BE2C (cell line): ENCODE measurements at regions not wholly inside any gene's neighbourhood (a gene's known extent, or its start where the extent isn't known, plus 50 kb on each side); places are given as distances from the start of the nearest gene placed in this dataset.
"Not testable (repeated sequence)": the region's sequence is repeated elsewhere in the genome, so short reads cannot be mapped to it uniquely, and the experiment has no call there.

Experiments used
- DNase-seq: peaks from one replicate; pipeline ENCODE4 v3.0.0-alpha.2; 2020
- H3K27me3 ChIP-seq: fragments of 250-450 bp; sonication (Bioruptor Pico); 2 replicates; pipeline ENCODE4 v1.5.1; 2020; ENCODE audit warnings: mild to moderate bottlenecking
- H3K36me3 ChIP-seq: fragments of 250-450 bp; sonication (Bioruptor Pico); 2 replicates; pipeline ENCODE4 v1.5.1; 2020; ENCODE audit warnings: mild to moderate bottlenecking
- H3K4me1 ChIP-seq: fragments of 250-450 bp; sonication (Bioruptor Pico); 2 replicates; pipeline ENCODE4 v1.5.1; 2020
- H3K4me3 ChIP-seq: 2 replicates; pipeline ENCODE4 v1.5.1; 2011; ENCODE audit warnings: low read depth, low read length
- H3K9me3 ChIP-seq: fragments of 250-450 bp; sonication (Bioruptor Pico); 2 replicates; pipeline ENCODE4 v1.5.1; 2020
- TF ChIP-seq, protein P1 (sequence below): IDR thresholded peaks from 2 replicates; pipeline ENCODE4 v1.5.1; 2012; ENCODE audit warnings: mild to moderate bottlenecking, low read depth, low read length

DNA sequence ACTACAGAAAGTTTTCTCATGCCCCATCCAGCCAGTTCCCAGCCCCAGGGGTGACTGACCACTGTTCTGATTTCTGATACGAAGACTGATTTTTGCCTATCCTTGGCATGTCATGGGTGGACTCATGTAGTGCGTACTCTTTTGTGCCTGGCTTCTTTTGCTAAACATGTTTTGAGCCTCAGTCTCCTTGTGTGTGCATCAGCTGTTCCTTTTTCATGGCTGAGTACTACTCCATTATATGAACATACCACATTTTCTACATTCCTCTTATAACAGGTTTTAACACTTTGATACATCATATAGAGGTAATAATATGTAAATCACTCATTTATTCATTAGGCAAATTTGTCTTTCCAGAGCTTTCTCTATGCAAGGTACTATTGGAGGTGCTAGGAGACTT lies 126.7 kb downstream of the ANAPC4 start:
- TF ChIP-seq, protein P1, sequence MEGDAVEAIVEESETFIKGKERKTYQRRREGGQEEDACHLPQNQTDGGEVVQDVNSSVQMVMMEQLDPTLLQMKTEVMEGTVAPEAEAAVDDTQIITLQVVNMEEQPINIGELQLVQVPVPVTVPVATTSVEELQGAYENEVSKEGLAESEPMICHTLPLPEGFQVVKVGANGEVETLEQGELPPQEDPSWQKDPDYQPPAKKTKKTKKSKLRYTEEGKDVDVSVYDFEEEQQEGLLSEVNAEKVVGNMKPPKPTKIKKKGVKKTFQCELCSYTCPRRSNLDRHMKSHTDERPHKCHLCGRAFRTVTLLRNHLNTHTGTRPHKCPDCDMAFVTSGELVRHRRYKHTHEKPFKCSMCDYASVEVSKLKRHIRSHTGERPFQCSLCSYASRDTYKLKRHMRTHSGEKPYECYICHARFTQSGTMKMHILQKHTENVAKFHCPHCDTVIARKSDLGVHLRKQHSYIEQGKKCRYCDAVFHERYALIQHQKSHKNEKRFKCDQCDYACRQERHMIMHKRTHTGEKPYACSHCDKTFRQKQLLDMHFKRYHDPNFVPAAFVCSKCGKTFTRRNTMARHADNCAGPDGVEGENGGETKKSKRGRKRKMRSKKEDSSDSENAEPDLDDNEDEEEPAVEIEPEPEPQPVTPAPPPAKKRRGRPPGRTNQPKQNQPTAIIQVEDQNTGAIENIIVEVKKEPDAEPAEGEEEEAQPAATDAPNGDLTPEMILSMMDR: no peak
- Histone ChIP-seq H3K4me3 (no peak overlapping the region), H3K27me3 (no peaks in the 10 kb centered on the region), H3K9me3 (no peaks in the 10 kb centered on the region), H3K4me1 (no peaks in the 10 kb centered on the region), H3K36me3 (no peaks in the 10 kb centered on the region)
- DNase-seq: no peak

DNA sequence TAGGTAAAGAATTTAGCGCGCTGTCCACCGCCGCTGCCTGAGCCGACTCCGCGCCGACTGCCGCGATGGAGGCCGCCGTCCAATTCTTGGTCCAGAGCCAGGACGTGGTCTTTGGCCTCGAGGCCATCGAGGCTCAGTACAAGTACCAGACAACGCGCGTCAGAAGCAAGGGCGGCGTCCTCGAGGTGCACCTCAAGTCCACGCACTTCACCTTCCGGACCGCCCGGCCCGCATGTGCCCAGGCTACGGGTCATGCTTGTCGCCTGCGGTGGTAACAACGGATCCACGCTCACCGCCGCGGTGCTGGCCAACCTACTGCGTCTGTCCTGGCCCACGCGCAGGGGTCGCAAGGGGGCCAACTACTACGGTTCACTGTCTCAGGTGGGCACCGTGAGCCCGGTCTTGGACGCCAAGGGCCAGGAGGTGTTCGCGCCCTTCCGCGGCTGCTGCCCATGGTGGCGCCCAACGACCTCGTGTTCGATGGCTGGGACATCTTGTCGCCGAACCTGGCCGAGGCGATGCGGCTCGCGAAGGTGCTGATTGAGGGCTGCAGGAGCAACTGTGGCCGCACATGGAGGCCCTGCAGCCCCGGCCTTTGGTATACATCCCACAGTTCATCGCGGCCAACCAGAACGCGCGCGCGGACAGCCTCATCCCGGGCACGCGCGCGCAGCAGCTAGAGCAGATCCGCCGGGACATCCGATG lies 128.0 kb downstream of the ANAPC4 start:
- TF ChIP-seq, protein P1: no peak
- Histone ChIP-seq H3K9me3 (no peaks in the 10 kb centered on the region), H3K27me3 (0 out of 2 replicates have a peak, but pooled peaks cover 2% of the 10 kb centered on the region), H3K36me3 (no peaks in the 10 kb centered on the region), H3K4me3 (no peak overlapping the region), H3K4me1 (no peaks in the 10 kb centered on the region)
- DNase-seq: peak; percentile 6

DNA sequence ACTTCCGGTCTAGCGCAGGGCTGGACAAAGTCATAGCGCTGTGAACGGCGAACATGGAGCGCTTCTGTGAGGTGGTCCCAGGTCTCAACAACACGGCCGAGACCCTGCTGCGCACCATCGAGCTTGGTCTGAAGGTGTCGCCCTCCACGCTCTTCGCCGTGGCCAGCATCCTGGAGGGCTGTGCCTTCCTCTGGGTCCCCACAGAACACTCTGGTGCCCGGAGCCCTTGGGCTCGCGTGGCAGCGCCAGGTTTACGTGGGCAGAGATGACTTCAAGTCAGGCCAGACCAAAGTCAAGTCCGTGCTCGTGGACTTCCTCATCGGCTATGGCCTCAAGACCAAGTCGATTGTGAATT lies 128.6 kb downstream of the ANAPC4 start:
- no peak overlapping the region for H3K4me3 ChIP-seq

DNA sequence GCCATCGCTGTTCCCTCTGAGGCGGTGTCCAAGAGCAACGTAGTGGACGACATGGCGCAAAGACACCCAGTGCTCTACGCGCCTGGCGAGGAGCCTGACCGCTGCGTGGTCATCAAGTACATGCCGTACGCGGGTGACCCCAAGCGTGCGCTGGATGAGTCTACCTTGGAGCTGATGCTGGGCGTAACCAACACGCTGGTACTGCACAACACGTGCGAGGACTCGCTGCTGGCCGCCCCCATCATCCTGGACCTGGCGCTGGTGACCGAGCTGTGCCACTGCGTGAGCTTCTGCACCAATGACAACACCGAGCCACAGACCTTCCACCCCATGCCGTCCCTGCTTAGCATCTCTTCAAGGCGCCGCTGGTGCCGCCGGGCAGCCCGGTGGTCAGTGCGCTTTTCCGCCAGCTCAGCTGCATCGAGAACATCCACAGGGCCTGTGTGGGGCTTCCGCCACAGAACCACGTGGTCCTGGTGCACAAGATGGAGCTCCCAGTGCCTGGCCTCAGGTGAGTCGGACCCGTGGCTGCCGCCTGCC lies 129.0 kb downstream of the ANAPC4 start:
- no peak for DNase-seq
- Histone ChIP-seq H3K36me3 (no peaks in the 10 kb centered on the region), H3K27me3 (0 out of 2 replicates have a peak, but pooled peaks cover 2% of the 10 kb centered on the region), H3K4me1 (no peaks in the 10 kb centered on the region), H3K4me3 (no peak overlapping the region), H3K9me3 (no peaks in the 10 kb centered on the region)
- TF ChIP-seq, protein P1: no peak

More for the DNA sequence above, 128.6 kb downstream of the ANAPC4 start:
- TF ChIP-seq, protein P1: no peak
- H3K9me3 ChIP-seq: no peaks in the 10 kb centered on the region
- H3K27me3 ChIP-seq: 0 out of 2 replicates have a peak, but pooled peaks cover 2% of the 10 kb centered on the region
- no peak for DNase-seq
- H3K36me3 ChIP-seq: no peaks in the 10 kb centered on the region
- no peaks in the 10 kb centered on the region for H3K4me1 ChIP-seq

DNA sequence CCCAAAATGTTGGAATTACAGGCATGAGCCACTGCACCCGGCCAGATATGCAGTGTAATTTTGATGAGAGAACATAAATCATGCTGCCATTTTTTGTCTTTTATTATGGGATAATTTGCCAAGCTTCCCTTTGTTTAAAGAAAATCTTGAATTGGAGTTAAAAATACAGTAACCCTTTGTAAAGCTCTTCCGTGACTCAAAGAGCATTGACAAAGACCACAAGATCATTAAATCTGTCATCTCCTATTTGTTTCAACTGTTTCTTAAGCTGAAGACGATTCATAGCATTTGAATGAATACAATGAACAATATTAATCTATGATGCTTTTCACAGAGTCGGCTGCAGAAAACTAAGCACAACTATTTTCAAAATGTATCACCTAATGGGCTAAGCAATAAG lies 132.6 kb downstream of the ANAPC4 start:
- no peak for DNase-seq
- no peaks in the 10 kb centered on the region for H3K4me1 ChIP-seq
- no peaks in the 10 kb centered on the region for H3K9me3 ChIP-seq
- no peak overlapping the region for H3K4me3 ChIP-seq
- TF ChIP-seq, protein P1: no peak
- H3K36me3 ChIP-seq: no peaks in the 10 kb centered on the region
- H3K27me3 ChIP-seq: 0 out of 2 replicates have a peak, but pooled peaks cover 2% of the 10 kb centered on the region

DNA sequence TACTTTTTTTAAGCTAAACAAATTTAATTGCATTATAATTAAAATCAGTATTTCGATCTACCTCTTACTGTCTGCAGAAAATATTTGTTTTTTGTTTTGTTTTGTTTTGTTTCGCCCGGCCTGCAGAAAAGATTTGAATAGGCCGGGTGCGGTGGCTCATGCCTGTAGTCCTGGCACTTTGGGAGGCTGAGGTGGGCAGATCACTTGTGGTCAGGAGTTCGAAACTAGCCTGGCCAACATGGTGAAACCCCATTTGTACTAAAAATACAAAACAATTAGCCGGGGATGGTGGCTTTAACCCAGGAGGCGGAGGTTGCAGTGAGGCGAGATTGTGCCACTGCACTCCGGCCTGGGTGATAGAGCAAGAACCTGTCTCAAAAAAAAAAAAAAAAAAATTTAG lies 134.8 kb downstream of the ANAPC4 start:
- not testable (repeated sequence) for H3K4me1 ChIP-seq, H3K9me3 ChIP-seq, H3K27me3 ChIP-seq, H3K36me3 ChIP-seq, DNase-seq, H3K4me3 ChIP-seq
